Vagina (tissue), 2 donors: ENCODE measurements at regions not wholly inside any gene's neighbourhood (a gene's known extent, or its start where the extent isn't known, plus 50 kb on each side); places are given as distances from the start of the nearest gene placed in this dataset.

Experiments
- DNase-seq, 2 donors: peaks; one replicate each; pipeline ENCODE4 v3.0.0-alpha.2; 2017; ENCODE audit errors: extremely low spot score in 2 of 2
- H3K27ac ChIP-seq: fragments of 200-600 bp; sonication (generic); one replicate; pipeline ENCODE4 v1.5.1; 2019
- H3K27me3 ChIP-seq: fragments of 200-600 bp; sonication (generic); one replicate; pipeline ENCODE4 v1.5.1; 2019
- H3K36me3 ChIP-seq, 2 donors: fragments of 200-600 bp; sonication (generic); one replicate each; pipeline ENCODE4 v1.5.1; 2017 to 2019
- H3K4me1 ChIP-seq: fragments of 200-600 bp; sonication (generic); one replicate; pipeline ENCODE4 v1.5.1; 2019
- H3K4me3 ChIP-seq, 2 donors: fragments of 200-600 bp; sonication (generic); 1 replicate in 1 of 2; 2 replicates in 1 of 2; pipeline ENCODE4 v1.5.1; 2016 to 2019
- H3K9me3 ChIP-seq: fragments of 200-600 bp; sonication (generic); one replicate; pipeline ENCODE4 v1.5.1; 2019
- POLR2A ChIP-seq, 2 donors: fragments of 450-650 bp; IDR thresholded peaks; one replicate each; pipeline ENCODE4 v1.6.1; 2017; ENCODE audit warnings: antibody characterized with exemption in 2 of 2, mild to moderate bottlenecking in 2 of 2, moderate library complexity in 2 of 2
- POLR2AphosphoS5 ChIP-seq, 2 donors: sonication (generic); formaldehyde crosslinking; IDR thresholded peaks; one replicate each; pipeline ENCODE4 v1.9.0; 2017; ENCODE audit warnings: antibody characterized with exemption in 2 of 2, mild to moderate bottlenecking in 2 of 2, low read depth in 1 of 2; ENCODE audit not compliant: insufficient read depth in 1 of 2
- intact Hi-C: fragments of 100-400 bp; cut with DNase I; formaldehyde crosslinking; loops from one replicate; pipeline ENCODE4 v1.15.1; 2023
- TF ChIP-seq, protein P1 (sequence below), 3 experiments: fragments of 450-650 bp in 2 of 3; fragments of 200-600 bp in 1 of 3; sonication (generic) in 1 of 3; IDR thresholded peaks; one replicate each; pipeline ENCODE4 v1.5.1; 2017 to 2019; ENCODE audit warnings: antibody characterized with exemption in 3 of 3, mild to moderate bottlenecking in 2 of 3, moderate library complexity in 2 of 3

DNA sequence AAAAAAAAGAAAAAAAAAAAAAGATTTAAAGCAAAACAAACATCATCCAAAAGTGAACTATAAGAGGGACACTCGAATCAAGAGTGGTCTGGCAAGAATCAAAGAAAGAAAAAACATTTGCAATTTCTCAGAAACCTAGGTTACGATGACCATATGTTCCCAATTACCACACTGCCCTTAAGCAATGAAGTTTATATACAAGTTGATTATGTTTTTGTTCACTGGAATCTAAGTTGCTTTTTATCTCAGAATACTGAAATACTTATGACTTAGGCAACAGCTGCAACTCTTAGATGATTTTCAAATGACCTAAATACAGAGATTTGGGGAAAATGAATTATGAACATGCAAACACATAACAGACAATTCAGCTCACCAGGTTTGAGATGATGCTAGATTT is 597.1 kb upstream of the CHAC2 start:
- no peak for TF ChIP-seq POLR2AphosphoS5 (IDR thresholded peaks at IDR 0.05; ENCODE audit: insufficient read depth in 1 of 2, low read depth in 1 of 2)
- TF ChIP-seq POLR2A (IDR thresholded peaks at IDR 0.05), result no peak
- TF ChIP-seq, protein P1, sequence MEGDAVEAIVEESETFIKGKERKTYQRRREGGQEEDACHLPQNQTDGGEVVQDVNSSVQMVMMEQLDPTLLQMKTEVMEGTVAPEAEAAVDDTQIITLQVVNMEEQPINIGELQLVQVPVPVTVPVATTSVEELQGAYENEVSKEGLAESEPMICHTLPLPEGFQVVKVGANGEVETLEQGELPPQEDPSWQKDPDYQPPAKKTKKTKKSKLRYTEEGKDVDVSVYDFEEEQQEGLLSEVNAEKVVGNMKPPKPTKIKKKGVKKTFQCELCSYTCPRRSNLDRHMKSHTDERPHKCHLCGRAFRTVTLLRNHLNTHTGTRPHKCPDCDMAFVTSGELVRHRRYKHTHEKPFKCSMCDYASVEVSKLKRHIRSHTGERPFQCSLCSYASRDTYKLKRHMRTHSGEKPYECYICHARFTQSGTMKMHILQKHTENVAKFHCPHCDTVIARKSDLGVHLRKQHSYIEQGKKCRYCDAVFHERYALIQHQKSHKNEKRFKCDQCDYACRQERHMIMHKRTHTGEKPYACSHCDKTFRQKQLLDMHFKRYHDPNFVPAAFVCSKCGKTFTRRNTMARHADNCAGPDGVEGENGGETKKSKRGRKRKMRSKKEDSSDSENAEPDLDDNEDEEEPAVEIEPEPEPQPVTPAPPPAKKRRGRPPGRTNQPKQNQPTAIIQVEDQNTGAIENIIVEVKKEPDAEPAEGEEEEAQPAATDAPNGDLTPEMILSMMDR (IDR thresholded peaks at IDR 0.05), result no peak
- H3K27ac ChIP-seq, result no peak overlapping the region
- intact Hi-C loops, result no loop called here
- no peaks in the 10 kb centered on the region for H3K27me3 ChIP-seq
- no peaks in the 10 kb centered on the region for H3K9me3 ChIP-seq
- no peaks in the 10 kb centered on the region for H3K4me1 ChIP-seq
- H3K36me3 ChIP-seq, result no peaks in the 10 kb centered on the region
- no peak overlapping the region for H3K4me3 ChIP-seq
- DNase-seq, result no peak

DNA sequence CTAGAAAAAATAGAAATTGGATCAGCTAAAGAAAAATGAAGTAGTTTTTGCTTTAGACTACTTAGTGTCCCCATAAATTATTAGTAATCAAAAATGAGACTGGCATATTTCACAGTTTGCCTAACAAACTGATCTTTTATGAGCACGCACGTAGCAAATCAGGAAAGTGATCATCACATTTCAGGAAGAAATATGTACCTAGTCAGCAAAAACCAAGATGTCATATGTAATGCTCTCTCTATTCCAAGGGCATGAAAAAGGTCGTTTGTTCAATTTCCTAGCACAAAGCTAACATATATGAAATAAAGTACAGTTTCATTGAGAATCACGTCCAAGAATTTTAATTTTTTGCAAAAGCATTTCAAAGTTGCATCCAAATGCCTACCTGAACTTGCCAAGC is 600.4 kb upstream of the CHAC2 start:
- Histone ChIP-seq H3K36me3 (no peaks in the 10 kb centered on the region), H3K27me3 (no peaks in the 10 kb centered on the region), H3K27ac (no peak overlapping the region), H3K4me3 (no peak overlapping the region), H3K4me1 (no peaks in the 10 kb centered on the region), H3K9me3 (no peaks in the 10 kb centered on the region)
- DNase-seq, result no peak
- TF ChIP-seq, protein P1 (IDR thresholded peaks at IDR 0.05), result no peak
- no peak for TF ChIP-seq POLR2A (IDR thresholded peaks at IDR 0.05)
- intact Hi-C loops, result no loop called here

DNA sequence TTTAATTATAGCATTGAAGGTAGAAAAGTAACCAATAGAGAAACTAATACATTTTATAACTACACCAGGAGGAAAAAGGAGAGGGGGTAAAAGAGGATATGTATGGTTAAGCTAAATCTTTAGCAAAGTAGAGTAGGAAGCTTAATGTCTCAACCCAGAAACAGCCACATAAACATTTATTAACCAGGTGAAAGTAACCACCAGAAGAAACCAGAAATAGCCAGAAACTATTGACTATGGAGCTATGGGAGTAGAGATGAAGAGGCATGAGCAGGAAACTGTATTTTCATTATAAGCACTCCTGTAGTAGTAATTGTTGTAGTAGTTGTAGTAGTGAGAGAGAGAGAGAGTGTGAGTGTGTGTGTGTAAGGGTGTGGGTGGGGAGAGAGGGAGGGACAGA is 617.5 kb upstream of the CHAC2 start:
- TF ChIP-seq POLR2AphosphoS5 (IDR thresholded peaks at IDR 0.05; ENCODE audit: insufficient read depth in 1 of 2, low read depth in 1 of 2) (no peak), POLR2A (IDR thresholded peaks at IDR 0.05) (no peak)
- TF ChIP-seq, protein P1 (IDR thresholded peaks at IDR 0.05), result no peak
- Histone ChIP-seq H3K9me3 (no peaks in the 10 kb centered on the region), H3K27me3 (no peaks in the 10 kb centered on the region), H3K27ac (no peak overlapping the region), H3K4me1 (no peaks in the 10 kb centered on the region), H3K36me3 (no peaks in the 10 kb centered on the region), H3K4me3 (no peak overlapping the region)
- intact Hi-C loops, result no loop called here
- no peak for DNase-seq

DNA sequence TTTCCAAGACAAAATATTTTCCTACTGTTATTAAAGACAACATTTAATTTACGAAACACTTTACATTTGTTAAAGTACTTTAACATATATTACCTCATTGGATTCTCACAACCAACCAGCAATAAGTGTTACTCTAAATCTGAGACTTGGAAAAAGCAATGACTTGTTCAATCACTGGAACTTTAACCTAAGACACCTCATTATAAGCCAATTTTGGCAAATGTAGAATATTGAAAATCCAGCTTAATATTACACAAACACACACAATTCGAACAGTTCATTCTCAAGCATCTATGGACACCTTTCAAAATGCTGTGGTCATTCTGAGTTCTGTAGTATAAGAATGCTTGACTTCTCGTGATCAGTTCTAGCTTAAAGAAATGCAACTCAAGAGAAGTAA is 619.4 kb upstream of the CHAC2 start:
- H3K27me3 ChIP-seq, result no peaks in the 10 kb centered on the region
- no peaks in the 10 kb centered on the region for H3K9me3 ChIP-seq
- TF ChIP-seq POLR2A (IDR thresholded peaks at IDR 0.05), result no peak
- TF ChIP-seq, protein P1 (IDR thresholded peaks at IDR 0.05), result no peak
- no peak for TF ChIP-seq POLR2AphosphoS5 (IDR thresholded peaks at IDR 0.05; ENCODE audit: insufficient read depth in 1 of 2, low read depth in 1 of 2)
- H3K4me3 ChIP-seq, result no peak overlapping the region
- DNase-seq, result no peak
- no peak overlapping the region for H3K27ac ChIP-seq
- H3K36me3 ChIP-seq, result no peaks in the 10 kb centered on the region
- H3K4me1 ChIP-seq, result no peaks in the 10 kb centered on the region
- intact Hi-C loops, result no loop called here

DNA sequence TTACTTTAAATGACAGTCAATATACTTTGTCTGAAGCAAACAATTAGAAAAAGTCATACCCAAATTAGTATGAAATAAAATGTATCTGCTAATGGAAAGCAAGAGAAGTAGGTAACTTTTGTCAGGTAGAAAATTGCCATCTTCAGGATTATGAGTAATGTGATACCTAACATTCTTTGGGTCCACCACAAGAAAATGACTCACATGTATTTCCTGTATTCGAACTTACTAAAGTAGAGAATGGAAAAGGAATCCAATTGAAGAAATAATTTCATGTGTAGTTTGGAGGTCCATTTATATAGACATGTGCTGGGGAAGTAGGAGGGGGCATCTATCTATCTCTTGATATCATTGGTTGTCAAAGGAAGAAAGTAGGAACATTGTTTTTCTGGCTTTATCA is 636.2 kb upstream of the CHAC2 start:
- H3K27me3 ChIP-seq, result no peaks in the 10 kb centered on the region
- DNase-seq, result no peak
- no peaks in the 10 kb centered on the region for H3K36me3 ChIP-seq
- no peak overlapping the region for H3K27ac ChIP-seq
- H3K4me1 ChIP-seq, result no peaks in the 10 kb centered on the region
- H3K9me3 ChIP-seq, result no peaks in the 10 kb centered on the region
- no peak overlapping the region for H3K4me3 ChIP-seq
- intact Hi-C loops, result no loop called here
- TF ChIP-seq POLR2AphosphoS5 (IDR thresholded peaks at IDR 0.05; ENCODE audit: insufficient read depth in 1 of 2, low read depth in 1 of 2), result no peak
- TF ChIP-seq, protein P1 (IDR thresholded peaks at IDR 0.05), result no peak
- TF ChIP-seq POLR2A (IDR thresholded peaks at IDR 0.05), result no peak
